ENCODE measurements at regions not wholly inside any gene's neighbourhood (a gene's known extent, or its start where the extent isn't known, plus 50 kb on each side); places are given as distances from the start of the nearest gene placed in this dataset.

GRCh38 chr3:19748782-19749447 lies 185.1 kb downstream of the EFHB start:
- no peak overlapping the region for H2AFZ ChIP-seq (ENCODE audit: low read depth, low read length)
- H3K9me2 ChIP-seq (ENCODE audit: insufficient read depth, low read length) = no peaks in the 10 kb centered on the region
- H3K79me2 ChIP-seq (replicated peaks; ENCODE audit: insufficient read depth, low read length) = no peaks in the 10 kb centered on the region
- H4K20me1 ChIP-seq (ENCODE audit: insufficient read depth) = no peaks in the 10 kb centered on the region
- H3K36me3 ChIP-seq (ENCODE audit: insufficient read depth, low read length) = no peaks in the 10 kb centered on the region
- TF ChIP-seq, protein P1, sequence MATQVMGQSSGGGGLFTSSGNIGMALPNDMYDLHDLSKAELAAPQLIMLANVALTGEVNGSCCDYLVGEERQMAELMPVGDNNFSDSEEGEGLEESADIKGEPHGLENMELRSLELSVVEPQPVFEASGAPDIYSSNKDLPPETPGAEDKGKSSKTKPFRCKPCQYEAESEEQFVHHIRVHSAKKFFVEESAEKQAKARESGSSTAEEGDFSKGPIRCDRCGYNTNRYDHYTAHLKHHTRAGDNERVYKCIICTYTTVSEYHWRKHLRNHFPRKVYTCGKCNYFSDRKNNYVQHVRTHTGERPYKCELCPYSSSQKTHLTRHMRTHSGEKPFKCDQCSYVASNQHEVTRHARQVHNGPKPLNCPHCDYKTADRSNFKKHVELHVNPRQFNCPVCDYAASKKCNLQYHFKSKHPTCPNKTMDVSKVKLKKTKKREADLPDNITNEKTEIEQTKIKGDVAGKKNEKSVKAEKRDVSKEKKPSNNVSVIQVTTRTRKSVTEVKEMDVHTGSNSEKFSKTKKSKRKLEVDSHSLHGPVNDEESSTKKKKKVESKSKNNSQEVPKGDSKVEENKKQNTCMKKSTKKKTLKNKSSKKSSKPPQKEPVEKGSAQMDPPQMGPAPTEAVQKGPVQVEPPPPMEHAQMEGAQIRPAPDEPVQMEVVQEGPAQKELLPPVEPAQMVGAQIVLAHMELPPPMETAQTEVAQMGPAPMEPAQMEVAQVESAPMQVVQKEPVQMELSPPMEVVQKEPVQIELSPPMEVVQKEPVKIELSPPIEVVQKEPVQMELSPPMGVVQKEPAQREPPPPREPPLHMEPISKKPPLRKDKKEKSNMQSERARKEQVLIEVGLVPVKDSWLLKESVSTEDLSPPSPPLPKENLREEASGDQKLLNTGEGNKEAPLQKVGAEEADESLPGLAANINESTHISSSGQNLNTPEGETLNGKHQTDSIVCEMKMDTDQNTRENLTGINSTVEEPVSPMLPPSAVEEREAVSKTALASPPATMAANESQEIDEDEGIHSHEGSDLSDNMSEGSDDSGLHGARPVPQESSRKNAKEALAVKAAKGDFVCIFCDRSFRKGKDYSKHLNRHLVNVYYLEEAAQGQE (IDR thresholded peaks at IDR 0.05; ENCODE audit: borderline replicate concordance) = no peak
- TF ChIP-seq EZH2 (IDR thresholded peaks at IDR 0.05; ENCODE audit: borderline replicate concordance, insufficient read depth, low read length, poor library complexity, severe bottlenecking) = no peak
- no peaks in the 10 kb centered on the region for H3F3A ChIP-seq (ENCODE audit: insufficient read depth, low read length, poor library complexity, severe bottlenecking)
- no peaks in the 10 kb centered on the region for H3K27me3 ChIP-seq (ENCODE audit: insufficient read depth, low read depth, low read length)
- H3K9ac ChIP-seq (ENCODE audit: low read length) = no peak overlapping the region
- H3K9me3 ChIP-seq (ENCODE audit: low read length) = no peaks in the 10 kb centered on the region
- H3K4me2 ChIP-seq (ENCODE audit: low read length) = no peak overlapping the region
- no peak overlapping the region for H3K4me3 ChIP-seq (ENCODE audit: low read length)
- H3K27ac ChIP-seq (ENCODE audit: low read length) = no peak overlapping the region

DNA sequence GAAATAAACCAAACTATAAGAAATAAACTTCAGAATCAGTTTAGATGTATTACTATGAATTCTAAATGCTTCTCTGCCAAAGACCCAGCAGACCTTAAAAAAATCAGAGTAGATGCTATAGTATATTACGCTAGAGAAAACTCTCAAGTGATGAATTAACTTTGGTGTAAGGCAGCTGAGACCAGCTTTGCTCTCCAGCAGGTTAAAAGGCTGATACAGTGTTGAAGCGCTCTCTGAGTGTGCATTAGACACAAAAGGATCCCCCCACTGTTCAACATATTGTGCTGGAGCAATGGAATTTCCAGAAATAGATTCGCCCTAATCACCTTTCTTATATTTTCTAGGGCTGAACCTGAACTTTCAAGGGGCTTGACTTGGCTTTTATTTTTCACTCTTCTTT lies 190.0 kb downstream of the EFHB start:
- Histone ChIP-seq H4K20me1 (ENCODE audit: insufficient read depth) (no peaks in the 10 kb centered on the region), H3K9me2 (ENCODE audit: insufficient read depth, low read length) (no peaks in the 10 kb centered on the region), H3K4me3 (ENCODE audit: low read length) (no peak overlapping the region), H3K9me3 (ENCODE audit: low read length) (no peaks in the 10 kb centered on the region), H2AFZ (ENCODE audit: low read depth, low read length) (no peak overlapping the region), H3K79me2 (replicated peaks; ENCODE audit: insufficient read depth, low read length) (no peaks in the 10 kb centered on the region), H3K27me3 (ENCODE audit: insufficient read depth, low read depth, low read length) (no peaks in the 10 kb centered on the region), H3K4me2 (ENCODE audit: low read length) (no peak overlapping the region), H3F3A (ENCODE audit: insufficient read depth, low read length, poor library complexity, severe bottlenecking) (no peaks in the 10 kb centered on the region), H3K36me3 (ENCODE audit: insufficient read depth, low read length) (no peaks in the 10 kb centered on the region), H3K27ac (ENCODE audit: low read length) (no peak overlapping the region), H3K9ac (ENCODE audit: low read length) (no peak overlapping the region)
- TF ChIP-seq RAD21 (conservative IDR thresholded peaks at IDR 0.05) = no peak
- TF ChIP-seq MXI1 (conservative IDR thresholded peaks at IDR 0.05; ENCODE audit: poor library complexity, severe bottlenecking) = no peak
- TF ChIP-seq, protein P1 (IDR thresholded peaks at IDR 0.05; ENCODE audit: borderline replicate concordance) = no peak
- TF ChIP-seq CTCF (IDR thresholded peaks at IDR 0.05; ENCODE audit: poor library complexity, severe bottlenecking) = no peak
- TF ChIP-seq POLR2AphosphoS5 (IDR thresholded peaks at IDR 0.05) = no peak
- no peak for TF ChIP-seq EZH2 (IDR thresholded peaks at IDR 0.05; ENCODE audit: borderline replicate concordance, insufficient read depth, low read length, poor library complexity, severe bottlenecking)
- TF ChIP-seq SMC3 (conservative IDR thresholded peaks at IDR 0.05; ENCODE audit: poor library complexity) = no peak
- TF ChIP-seq EP300 (conservative IDR thresholded peaks at IDR 0.05; ENCODE audit: poor library complexity, severe bottlenecking) = no peak
- TF ChIP-seq TAF1 (IDR thresholded peaks at IDR 0.05; ENCODE audit: low read depth) = no peak
